ENCODE measurements at regions not wholly inside any gene's neighbourhood (a gene's known extent, or its start where the extent isn't known, plus 50 kb on each side); places are given as distances from the start of the nearest gene placed in this dataset.

- TF ChIP-seq SMC3 (IDR thresholded peaks at IDR 0.05) (no peak), PHF8 (IDR thresholded peaks at IDR 0.05; ENCODE audit: borderline replicate concordance, low read depth) (no peak), MAX (IDR thresholded peaks at IDR 0.05) (no peak), CHD2 (IDR thresholded peaks at IDR 0.05; ENCODE audit: low read length, partially characterized antibody) (no peak), ELK1 (IDR thresholded peaks at IDR 0.05; ENCODE audit: low read depth, low read length) (no peak), BCL3 (IDR thresholded peaks at IDR 0.05) (no peak)
Observed at GRCh38 chr14:28831126-28831525, 64.5 kb downstream of the FOXG1 start.

All from A549 (cell line).